SKM-1 treated with dmso at 0.1 percent for 144 hours (cell line): ENCODE measurements at regions not wholly inside any gene's neighbourhood (a gene's known extent, or its start where the extent isn't known, plus 50 kb on each side); places are given as distances from the start of the nearest gene placed in this dataset.

Experiments used
- DNase-seq: peaks from one replicate; lab custom pipeline; 2025; ENCODE audit not compliant: unreplicated experiment; lab: John Stamatoyannopoulos, UW

DNA sequence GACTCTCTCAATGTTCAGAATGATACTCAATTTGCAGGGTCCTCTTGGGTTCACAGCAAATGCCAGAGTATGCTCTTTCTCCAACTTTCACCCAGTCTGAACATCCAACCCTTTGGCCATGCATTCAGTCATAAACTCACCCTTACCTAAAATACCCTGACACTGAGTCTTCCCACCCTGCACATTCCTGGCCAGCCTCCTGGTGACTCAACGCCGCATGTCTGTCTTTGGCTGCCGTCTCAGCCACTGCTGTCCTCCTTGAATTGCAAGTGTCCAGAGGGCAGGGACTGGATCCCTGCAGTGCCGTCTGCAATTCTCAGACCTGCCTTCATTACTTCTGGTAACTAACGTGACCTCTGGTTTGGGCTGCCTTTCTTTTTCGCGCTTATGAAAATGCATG lies 593.4 kb downstream of the QKI start:
- DNase-seq = no peak

DNA sequence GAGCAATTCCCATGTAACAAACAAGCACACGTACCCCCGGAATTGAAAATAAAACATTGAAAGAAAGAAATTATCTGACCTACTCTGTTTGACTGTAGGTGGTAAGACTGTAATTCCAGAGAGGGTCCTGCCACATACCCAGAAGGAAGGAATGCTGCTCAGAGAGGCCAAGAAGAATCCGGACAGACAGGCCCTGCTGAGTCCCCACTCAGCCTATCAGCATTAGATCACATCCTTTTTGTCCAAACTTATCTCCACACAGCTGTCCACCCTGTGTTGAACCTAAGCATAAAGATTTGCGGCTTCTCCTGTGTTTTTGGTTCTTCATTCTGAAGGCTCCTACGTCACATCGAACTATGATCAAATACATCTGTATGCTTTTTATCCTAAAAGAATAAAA lies 591.9 kb downstream of the QKI start:
- no peak for DNase-seq

DNA sequence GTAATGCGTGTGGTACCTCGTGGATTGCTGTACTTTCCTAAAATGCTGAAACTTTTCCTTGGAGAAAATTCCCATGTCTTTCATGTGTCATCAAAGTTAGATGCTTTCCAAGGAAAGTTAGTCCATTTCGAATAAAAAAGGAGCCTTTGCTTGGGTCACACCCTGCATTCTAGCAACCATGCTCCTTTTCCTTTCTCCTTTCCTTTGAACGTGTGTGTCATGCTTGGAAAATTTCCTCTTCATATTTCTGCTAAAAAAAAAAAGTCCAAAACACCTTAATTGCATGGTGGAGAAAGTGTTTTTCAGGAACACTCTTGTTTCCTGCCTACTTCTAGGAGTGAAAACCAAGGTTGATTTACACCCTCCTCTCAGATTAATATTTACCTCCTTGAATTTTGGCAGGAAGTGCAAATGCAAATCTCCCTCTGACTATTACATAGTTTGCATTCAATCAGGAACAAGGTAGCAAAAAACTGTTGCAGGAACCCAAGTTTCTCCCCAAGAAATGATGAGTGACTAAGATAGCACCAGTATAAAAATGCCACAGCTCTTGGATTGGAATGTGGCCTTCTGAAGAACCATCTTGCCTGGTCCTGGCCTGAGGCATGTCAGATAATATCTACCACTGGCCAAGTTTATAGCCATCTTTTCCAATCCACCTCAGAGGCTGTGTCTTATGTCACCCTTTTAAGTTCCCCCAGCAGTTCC lies 590.6 kb downstream of the QKI start:
- no peak for DNase-seq

DNA sequence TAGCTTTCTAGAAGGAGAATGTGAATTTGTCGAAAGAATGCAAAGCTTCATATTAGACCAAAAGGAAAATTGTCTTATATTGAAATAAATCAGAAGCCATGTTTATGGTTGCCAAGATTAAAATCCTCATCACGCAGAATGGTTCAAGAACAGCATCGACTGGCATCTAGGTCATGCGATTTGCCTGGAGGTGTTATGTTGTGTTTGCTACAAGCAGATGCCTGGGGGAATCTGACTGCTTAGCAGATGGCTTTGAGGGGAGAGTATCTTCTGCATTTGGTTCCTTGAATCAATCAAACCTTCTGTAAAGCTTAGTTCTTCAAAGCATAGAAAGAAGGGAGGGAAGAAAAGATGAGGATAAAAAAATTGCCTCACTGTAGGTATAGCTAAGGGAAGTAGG lies 585.8 kb downstream of the QKI start:
- DNase-seq = no peak

DNA sequence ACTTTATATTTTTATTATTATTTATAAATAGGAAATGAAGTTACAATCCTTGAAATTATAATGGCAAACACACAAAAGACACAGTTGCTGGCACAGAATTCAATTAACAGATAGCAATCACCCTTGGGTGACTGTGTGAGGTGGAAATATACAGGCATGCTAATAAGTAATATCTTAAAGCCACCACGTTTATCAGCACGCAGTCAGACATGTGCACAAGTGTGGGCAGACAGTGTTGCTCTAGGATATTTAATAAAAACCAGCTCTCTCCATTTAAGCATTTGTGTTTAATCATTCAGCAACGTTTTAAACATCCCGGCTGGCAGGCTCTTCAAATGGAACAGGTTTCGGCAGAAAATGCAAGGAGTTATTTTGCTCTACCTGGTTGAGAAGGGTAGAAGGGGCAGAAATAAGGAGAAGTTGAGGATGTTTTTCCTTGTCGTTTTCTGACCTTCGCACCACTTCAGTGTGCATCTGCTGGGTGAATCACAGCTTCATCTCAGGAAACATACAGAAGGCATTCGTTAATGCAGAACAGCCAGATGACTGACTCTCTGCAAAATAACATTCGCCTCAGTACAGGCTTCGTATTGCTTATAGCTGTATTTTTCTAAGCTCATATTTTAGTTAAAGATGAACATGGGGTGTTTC lies 585.1 kb downstream of the QKI start:
- no peak for DNase-seq

DNA sequence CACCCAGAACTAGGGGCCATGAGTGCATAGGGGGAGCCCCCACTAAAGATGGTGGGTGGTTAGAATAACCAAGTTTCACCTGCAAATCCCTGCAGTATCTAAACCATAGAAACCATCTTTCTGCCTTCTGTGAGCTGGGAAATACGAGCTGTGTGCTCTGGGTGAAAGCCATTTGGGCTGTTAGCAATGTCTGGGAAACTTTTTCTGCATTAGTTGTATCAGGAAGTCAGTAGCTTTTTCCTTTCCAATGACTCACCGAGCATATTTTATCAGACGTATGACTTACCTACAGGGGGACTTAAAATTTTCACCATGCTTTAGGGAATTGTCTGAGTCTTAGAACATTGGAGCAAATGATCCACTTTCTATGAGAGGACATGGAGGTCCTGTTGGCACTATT lies 584.0 kb downstream of the QKI start:
- no peak for DNase-seq

DNA sequence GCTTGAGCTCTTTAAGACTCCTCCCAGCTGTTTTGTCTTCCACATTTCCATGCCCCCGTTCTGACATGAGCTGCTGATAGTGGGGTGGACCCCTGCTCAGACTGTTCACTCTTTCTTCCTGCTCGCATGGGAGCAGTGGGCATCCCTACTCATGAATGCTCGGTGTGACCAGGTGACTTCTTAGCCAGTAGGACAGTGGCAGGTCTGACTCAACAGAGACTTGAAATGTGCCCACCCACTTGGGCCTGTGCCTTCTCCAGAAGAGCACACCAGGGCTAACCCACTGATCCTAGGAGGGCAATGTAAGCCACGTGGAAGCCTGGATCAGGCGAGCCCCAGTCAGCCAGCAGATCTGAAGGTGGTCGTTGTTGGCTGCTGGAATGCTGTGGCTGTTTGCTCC lies 582.0 kb downstream of the QKI start:
- no peak for DNase-seq

DNA sequence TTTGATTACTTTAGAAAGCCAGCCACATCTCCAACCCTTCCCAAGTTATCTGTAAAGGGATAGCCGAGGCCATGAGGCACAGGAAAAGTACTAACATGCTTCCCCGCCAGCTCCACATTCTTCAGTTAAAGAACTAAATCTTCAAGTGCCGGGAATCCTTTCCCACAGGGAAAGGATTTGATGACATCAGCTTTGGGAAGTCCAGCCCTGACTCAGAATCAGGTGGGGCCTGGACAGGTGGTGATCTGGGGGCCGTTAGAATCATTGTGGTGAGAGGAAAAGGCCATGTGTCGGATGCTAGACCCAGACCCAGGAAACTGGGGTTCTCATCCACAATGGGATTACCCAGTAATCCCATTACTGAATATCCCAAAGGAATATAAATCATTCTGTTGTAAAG lies 580.0 kb downstream of the QKI start:
- no peak for DNase-seq

DNA sequence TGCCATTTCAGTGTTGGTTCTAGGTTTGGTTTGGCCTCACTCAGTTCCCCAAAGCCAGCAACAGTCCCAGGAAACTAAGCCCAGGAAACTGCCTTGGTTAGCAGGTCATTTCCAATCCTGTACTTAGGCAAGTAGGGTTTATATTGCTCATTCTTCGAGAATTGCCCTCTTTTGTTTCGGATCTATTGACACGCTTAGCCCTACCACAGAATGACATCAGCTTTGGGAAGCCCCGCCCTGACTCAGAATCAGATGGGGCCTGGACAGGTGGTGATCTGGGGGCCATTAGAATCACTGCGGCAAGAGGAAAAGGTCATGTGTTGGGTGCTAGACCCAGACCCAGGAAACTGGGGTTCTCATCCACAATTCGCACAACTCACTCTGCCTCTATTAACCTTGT lies 578.2 kb downstream of the QKI start:
- DNase-seq = no peak

DNA sequence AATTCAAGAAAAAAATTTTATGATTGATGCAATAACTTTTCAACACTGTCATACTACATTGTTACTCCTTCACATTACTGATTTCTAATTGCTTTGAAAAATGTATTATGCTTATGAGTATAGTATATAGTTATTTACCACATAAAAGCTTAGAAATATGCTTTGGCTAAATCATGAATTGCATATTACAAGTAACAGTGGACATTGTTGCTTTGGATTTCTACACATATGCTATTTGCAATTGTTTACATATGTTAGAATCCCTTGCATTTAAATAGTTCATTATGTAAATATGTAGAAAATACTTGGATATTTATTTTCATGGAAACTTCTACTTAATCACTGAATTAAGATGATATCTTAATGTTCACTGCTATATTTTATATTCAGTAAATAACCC lies 577.5 kb downstream of the QKI start:
- no peak for DNase-seq

DNA sequence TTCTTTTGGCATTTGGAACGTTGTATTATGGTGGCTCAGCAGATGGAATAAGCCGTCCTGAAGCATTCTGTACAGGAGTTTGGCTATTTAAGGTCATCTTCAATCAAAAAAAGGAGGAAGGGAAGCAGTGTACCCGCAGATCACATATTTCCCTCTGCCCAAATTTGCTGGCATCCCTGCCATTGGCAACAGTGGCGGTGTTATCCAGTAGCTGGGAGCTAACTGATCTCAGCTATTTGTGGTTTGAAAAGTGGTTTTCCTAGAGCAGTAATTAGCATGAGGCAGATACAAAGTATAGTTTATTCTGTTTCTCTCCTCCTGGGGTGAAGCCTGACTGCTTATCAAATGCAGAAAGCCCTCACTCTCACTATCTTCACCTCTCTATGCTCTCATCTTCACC lies 576.8 kb downstream of the QKI start:
- no peak for DNase-seq

DNA sequence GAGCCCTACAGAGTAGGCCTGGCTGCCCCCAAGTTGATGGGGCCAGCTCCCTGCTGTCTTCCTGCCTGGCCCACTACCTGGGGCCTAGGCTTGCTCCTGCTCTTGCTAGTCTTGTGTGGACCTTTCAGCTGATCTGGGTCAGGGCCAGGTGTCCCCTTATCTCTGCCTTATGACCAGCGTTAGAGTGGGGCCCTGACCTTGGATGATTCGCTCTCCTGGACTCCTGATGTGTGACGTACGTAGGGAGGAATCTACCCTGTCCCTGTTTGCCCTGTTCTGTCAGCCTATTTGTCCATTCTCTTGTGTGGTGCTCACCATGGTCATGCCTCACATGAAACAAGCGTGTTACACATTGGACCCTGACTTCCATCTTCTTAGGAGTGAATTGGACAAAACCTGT lies 571.8 kb downstream of the QKI start:
- no peak for DNase-seq

DNA sequence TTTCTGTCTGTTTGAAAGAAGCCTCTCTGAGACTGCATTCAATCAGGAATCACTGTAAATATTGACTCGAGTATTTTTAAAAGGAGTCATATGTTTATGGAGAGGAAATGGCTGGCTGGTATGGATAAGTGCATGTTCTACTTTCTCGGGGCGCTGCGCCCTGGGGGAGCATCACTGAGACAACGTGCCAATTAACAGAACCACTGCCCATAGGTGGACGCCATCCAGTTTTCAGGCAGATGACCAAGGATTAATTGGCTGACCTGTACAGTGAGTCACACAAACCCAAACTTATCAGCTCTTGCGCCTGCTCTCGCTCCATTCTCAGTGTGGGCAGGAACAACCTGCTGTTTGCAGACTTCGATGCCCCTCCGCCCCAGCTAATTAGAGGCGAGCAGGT lies 571.2 kb downstream of the QKI start:
- no peak for DNase-seq

DNA sequence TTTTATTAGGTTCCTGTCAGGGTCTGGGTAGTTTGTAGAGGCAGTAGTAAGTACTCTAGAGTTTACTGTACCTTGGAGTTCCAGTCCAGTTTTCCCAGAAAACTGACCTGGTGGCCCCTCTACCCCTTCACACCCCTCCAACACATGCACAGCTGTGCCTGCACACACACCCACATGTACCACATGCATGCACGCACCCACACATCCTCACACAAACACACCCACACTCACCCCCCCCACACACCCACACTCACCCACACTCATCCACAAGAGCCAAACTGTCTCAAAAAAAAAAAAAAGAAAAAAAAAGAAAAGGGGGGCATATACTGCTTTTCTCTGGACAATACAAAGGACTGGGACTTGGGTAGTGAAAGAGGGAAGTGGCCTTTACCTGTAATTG lies 570.5 kb downstream of the QKI start:
- DNase-seq = no peak

DNA sequence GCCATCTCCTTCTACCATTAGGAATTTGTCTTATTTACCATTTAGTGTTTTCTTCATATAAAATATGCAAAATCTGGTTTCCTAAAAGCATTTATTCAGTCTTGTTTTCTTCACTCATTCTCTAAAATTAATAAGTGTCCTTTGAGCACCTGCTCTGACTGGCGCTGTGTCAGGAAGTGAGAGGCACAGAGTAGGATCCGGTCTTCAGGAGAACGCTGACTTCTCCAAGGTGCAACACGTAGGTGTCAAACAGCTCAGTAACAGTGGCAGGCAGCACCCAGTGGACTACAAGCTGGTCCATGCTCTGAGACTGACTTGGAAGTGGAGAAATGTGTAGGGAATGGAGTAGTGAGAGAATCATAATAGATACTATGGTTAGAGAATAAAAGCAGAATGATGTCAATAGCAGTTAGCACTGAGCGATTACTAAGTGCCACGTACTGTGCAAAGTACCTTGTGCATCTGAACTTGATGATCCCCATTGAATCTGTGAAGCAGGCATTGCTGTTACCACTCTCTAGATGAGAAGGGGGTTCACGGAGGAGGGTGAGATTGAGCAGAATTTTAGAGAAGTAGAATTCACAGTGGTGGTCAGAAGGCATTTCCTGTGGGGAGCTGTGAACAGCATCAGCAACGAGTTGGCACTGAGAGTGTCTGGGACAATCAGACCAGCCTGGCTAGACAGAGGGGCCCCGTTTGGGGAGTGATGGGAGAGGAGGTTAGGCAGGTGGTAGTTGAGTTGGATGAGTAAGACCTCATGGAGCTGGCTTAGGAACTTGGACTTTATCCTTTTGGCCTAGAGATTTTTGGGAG lies 569.8 kb downstream of the QKI start:
- DNase-seq = peak; percentile 9

DNA sequence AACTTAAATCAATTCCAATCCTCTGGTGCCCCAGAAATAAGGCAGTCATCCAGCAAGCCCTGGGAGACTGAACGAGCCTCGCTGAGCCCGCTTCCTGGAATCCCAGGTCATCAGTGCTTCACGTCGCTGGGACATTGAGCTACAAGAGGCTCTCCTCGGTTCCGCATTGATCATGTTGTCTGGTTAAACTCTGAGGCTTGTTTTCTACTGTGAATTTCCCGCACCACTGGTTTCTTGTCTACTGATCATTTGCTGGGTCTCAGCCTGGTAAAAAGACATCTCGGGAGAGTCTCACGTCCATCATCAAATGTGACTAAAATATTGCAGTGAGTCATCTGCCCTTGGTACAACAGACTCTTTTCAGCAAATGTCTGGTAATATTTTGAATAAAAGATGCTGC lies 569.2 kb downstream of the QKI start:
- no peak for DNase-seq

DNA sequence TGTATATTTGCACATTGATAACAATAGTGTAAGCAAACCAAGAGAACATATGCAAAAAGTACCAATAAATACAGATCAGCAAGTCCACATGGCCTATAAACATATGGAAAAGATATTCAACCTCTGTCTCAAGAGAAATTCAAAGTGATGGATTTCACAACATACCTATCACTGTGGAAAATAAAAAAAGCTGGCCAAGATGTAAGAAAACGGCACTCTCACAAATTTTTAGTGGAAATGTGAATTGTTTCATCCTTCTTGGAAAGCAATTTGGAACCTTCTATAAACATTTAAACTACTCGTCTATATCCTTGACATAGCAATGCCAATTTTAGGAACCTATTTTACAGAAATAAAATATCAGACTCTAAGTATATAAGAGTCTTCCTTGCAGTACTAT lies 559.8 kb downstream of the QKI start:
- no peak for DNase-seq

DNA sequence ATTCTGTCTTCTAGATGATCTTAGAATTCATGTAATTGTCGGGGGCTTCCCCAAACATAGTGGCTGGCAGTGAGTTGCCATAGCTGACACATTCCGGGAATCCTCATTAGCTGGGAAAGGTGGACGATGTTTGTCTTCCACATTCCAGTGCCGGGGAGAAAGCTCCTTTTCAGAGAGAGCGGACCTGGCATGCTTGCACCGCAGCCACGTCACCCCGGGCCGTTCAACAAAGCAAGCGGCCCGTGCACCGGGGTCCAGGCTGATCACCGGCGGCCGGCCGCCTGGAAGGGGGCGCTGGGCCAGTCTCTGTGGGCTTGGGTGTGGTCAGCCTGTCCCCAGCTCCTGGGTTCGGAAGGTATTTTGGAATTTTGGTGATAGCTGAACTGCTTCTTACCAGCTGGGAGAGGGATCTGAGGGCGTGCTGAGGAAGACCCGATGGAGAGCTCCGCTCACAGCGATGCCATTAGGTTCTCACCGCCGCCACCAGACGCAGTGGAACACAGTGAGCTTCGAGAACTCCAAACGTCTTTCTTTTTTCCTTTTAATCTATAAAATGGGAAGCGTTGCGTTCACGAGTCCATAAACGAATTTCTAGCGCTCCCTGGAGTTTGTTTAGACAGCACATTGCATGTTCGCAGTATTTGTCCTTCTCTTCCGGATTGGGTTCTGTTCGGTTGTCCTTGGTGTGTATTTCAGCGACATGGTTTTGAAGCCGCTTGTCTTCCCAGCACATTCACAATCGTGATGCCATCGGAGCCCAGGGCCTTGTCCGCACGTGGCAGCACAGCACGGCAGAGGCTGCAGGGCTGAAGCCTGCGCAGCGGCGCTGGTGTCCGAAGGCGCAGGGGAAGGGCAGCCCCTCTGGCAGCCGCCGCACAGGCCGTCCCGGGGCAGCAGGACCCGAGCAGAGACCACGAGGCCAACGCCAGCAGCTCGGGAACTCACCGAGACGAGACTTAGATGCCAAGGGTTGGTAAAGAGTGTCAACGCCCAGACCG lies 557.6 kb downstream of the QKI start:
- DNase-seq = no peak

DNA sequence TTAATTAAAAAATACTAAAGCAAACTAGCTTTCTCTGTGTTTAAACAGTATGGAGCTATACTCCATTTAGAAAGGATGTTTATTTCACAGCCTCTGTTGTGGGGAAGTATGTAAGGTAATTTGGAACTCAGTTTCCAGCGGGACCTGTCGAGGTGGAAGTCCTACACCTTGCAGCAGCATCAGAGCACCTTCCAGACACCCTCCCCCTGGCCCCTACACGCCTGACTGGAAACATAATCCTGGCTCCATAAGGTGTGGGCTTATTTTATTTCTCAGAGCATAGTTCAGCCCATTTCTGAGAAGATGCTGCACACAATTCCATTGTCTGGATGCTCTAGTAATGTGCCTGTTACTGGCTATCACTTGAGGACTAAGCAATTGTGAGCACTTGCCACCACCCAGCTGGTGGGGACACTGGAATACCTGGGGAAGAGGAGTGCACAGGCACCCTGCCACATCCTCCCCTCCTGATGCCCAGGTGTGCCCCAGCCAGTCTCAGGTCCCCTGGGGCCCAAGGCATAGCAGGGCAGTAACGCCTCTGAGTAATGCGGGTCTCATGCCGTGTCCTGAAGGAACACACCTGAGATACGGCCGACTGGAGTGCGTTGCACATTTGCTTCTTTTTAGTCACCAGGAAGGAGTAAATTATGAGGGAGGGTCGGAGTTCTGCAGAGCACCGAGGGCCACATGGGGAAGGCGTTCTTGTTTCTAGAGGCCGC lies 556.5 kb downstream of the QKI start:
- DNase-seq = no peak
